ENCODE measurements at regions not wholly inside any gene's neighbourhood (a gene's known extent, or its start where the extent isn't known, plus 50 kb on each side); places are given as distances from the start of the nearest gene placed in this dataset.

DNA sequence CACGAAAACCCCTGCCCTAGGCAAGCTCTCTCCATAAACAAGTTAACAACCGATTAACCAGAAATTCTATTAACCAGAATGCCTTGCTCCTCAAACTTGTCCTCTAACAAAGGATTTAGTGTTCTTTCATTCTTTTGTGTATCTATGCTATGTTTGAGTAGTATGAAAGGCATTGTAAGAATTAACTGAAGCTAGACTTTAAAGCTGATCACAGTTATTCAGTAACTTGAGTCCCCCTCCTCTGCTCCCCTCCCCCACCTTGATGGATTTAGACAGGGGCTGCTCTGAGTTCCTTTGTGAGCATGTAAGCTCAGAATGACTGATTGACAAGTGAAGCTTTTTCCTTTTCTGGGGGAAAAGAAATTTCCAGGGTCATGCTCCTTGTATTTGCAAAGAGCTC, 257.6 kb downstream of the TTLL7 start:
- TF ChIP-seq TEAD4 (IDR thresholded peaks at IDR 0.05) = no peak
- TF ChIP-seq TAF1 (IDR thresholded peaks at IDR 0.05; ENCODE audit: low read depth) = no peak

All from Ishikawa (cell line).